GM19043 (cell line): ENCODE measurements at regions not wholly inside any gene's neighbourhood (a gene's known extent, or its start where the extent isn't known, plus 50 kb on each side); places are given as distances from the start of the nearest gene placed in this dataset.
"Not testable (repeated sequence)": the region's sequence is repeated elsewhere in the genome, so short reads cannot be mapped to it uniquely, and the experiment has no call there.

Experiments
- ATAC-seq: cut with Tn5 transposase; IDR thresholded peaks from one replicate; pipeline ENCODE4 v1.9.1; 2021; ENCODE audit warnings: low read depth; ENCODE audit not compliant: unreplicated experiment

- not testable (repeated sequence) for ATAC-seq
These were observed 117.0 kb downstream of the SDHAF3 start for GRCh38 chr7:97234494-97234893.

DNA sequence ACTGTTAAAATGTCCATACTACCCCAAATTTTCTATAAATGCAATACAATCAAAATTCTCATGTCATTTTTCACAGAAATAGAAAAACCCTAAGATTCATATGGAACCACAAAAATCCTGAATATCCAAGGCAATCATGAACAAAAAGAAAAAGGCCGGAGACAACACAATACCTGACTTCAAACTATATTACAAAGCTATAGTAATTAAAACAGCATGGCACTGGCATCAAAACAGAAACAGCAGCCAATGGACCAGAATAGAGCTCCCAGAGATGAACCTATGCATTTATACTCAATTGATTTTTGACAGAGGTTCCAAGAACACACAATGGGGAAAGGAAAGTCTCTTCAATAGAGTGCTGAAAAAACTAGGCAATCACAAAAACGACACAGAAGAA is 128.8 kb downstream of the SDHAF3 start:
- no peak for ATAC-seq

DNA sequence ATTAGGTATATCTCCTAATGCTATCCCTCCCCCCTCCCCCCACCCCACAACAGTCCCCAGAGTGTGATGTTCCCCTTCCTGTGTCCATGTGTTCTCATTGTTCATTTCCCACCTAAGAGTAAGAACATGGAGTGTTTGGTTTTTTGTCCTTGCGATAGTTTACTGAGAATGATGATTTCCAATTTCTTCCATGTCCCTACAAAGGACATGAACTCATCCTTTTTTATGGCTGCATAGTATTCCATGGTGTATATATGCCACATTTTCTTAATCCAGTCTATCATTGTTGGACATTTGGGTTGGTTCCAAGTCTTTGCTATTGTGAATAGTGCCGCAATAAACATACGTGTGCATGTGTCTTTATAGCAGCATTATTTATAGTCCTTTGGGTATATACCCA is 140.7 kb downstream of the SDHAF3 start:
- not testable (repeated sequence) for ATAC-seq

DNA sequence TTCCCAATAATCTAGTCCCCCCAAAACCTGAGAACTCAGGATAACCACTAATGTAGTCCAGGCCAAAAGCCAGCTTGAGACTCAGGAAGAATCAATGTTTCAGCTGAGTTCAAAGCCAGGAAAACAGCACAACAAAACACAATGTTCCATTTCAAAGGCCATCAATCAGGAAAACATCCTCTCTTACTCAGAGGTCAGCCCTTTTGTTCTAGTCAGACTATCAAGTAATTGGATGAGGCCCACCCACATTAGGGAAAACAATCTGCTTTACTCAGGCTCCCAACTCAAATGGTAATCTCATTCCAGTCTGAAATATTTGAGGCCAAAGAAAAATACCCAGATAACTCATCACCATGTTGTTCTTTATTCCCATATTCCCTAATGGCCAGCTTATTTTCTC is 152.2 kb downstream of the SDHAF3 start:
- no peak for ATAC-seq

DNA sequence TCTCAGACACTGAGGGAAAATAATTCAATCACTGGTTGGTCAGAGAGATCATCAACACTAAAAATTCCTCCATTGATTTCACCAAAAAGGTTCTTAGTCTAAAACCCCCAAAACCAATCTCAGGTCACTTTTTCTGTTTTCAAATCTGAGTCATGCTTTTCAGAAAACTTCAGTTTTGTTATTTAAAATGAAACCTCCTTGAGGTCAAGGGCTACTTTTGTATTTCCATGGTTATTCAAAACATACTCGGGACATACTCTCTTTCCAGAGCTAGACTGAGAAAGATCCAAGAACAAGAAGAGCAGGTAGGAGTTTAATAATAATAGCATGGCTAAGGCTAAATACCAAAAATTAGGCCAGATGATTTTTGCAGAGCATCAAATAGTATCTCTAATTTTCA is 152.8 kb downstream of the SDHAF3 start:
- no peak for ATAC-seq

GRCh38 chr7:97271619-97272018 is 154.1 kb downstream of the SDHAF3 start:
- no peak for ATAC-seq

DNA sequence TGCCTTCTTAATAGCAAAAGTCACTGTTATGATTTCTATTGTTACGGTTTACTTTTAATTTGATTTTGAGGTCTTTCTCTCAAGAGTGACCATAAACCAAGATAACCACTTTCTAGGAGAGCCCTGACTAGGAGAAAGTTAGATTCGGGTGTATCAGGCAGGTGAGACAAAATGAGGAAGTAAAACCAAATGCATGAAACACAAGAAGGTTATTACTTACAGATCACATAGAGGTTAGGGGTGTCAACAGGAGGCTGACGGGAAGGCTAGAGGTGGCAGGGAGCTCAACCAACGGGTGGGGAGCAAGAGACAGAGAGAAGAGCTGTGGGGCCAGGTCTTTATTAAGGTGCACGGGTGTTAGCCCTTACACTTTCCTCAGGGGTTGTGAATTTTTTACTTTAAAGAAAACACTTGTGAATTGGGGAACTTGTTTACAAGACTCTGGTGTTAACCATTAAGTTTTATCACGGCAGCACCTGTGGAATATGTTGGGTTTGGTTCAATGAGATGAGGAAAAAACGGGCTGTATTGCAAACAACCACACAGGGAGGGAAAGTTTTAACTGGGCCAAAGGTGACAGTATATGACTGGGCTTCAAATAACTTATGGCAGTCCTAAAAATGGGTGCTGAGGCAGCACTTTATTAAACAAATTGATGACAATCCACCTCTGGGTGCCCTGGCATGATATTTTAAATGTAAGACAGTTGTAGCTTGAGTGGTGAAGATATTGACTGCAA is 154.9 kb downstream of the SDHAF3 start:
- ATAC-seq: peak; percentile 84

DNA sequence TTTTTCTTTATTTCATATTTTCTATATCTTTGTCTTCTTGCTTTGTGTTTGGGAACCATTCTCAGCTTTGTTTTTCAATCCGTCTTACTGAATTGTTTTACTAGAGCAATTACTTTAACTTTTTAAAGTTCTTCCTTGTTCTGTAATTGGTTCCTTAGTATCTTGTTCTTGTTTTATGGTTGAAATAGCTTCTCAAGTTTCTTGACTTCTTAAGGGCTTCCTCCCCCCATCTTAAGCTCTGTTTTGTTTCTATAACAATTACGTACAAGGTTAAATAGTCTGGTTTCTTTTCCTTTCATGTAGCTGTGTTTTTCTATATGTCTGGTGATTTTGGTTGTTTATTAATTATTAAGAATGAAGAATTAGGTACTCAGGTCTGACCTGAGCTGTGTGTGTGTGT is 158.0 kb downstream of the SDHAF3 start:
- ATAC-seq: no peak

DNA sequence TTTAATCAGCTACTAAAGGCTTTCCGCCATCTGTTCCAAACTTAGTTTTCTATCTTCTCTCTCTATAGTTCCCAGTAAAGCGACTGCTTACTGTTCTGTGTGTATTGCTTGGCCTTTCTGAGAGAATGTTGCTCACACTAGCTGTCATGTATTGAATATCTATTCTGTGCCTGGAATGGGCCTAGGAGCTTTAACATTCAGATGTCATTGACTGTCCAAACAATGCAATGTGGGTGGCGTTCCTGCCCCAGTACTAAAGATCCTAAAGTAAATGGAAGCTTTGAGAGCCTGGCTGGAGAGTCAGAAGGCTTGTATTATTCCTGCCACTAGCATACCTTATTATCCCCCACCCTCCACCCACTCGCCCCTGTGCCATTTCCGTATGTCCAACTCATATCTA is 163.5 kb downstream of the SDHAF3 start:
- ATAC-seq: no peak

- no peak for ATAC-seq
These were observed 167.8 kb downstream of the SDHAF3 start for GRCh38 chr7:97285348-97285747.

- no peak for ATAC-seq
These were observed 175.5 kb downstream of the SDHAF3 start for GRCh38 chr7:97293031-97293430.

- ATAC-seq: no peak
These were observed 181.1 kb downstream of the SDHAF3 start for GRCh38 chr7:97298561-97298960.

GRCh38 chr7:97305589-97305988 is 188.1 kb downstream of the SDHAF3 start:
- no peak for ATAC-seq

GRCh38 chr7:97307521-97308108 is 190.1 kb downstream of the SDHAF3 start:
- ATAC-seq: no peak

DNA sequence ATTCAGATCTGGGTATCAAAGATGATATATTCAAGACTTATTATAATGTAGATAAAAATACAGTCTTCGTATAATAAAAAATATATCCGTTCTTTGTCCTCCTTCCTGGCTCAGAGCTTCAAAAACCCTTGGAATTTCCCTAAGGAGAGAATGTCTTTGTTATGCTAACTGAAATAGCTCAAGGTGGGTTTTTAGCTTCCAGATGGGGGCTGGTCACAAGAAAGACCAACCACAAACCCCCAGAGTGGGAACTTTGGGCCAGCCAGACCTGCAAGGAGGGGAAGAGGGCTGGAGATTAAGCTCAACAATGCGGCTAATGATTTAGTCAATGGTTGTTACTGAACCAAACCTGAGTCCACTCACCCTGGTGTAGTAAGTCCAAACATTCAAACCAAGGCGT is 196.4 kb downstream of the SDHAF3 start:
- no peak for ATAC-seq

DNA sequence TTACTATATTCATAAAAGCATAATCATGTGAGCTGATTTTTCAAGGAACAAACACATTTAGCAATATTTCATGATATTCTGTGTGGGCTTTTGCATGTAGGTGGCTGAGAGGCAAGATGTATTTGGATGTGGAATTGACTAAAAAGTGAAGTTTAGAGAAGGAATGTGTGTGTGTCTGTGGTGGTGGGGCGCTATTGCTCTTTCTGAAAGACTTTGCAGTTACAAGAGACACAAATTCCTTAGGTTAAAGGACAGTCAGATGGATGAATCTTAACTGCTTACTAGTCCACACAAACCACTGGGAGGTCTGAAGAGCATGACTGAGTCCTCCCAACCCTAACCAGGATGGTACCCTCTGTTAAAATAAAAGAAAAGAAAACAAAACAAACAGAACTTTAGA is 200.1 kb downstream of the SDHAF3 start:
- no peak for ATAC-seq

- ATAC-seq: not testable (repeated sequence)
These were observed 212.4 kb downstream of the SDHAF3 start for GRCh38 chr7:97329871-97330270.

DNA sequence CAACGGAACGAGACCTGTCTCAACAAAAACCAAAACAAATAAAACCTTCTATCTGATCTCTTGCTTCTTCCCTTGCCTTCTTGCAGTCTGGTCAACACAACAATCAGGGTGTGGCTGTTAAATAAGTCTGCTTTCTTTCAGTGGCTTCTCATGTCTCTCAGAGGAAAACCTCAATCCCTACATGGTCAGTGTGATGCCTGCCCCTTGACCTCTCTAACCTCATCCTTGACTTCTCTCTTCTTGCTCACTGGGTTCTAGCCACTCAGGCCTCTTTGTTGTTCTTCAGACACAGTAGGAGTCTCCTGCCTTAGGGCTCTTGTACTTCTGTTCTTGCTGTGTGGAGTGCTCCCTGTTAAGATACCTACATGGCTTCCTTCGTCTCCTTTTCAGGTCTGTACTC is 220.4 kb downstream of the SDHAF3 start:
- no peak for ATAC-seq

GRCh38 chr7:97342512-97342911 is 225.0 kb downstream of the SDHAF3 start:
- no peak for ATAC-seq

DNA sequence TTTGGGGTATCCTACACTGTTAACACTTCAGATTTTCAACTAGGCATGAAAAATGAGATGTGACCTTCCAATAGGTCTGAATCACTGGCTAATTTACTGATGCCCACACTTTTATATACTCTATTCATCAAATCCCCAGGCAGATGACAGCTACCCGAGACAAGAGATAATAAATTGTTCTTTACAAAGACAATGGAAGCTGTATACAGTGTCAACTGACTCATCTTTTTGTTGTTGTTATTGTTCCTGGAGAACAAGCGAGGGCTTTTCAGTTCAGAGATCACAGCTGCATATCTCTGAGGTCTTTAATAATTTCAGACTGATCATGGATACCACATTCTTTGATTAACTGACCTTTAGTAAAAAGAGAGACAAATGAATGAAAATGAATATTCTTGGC is 228.9 kb downstream of the SDHAF3 start:
- no peak for ATAC-seq

- no peak for ATAC-seq
These were observed 234.0 kb downstream of the SDHAF3 start for GRCh38 chr7:97351488-97351887.

GRCh38 chr7:97357459-97357858 is 240.0 kb downstream of the SDHAF3 start:
- ATAC-seq: no peak
